ENCODE measurements at regions not wholly inside any gene's neighbourhood (a gene's known extent, or its start where the extent isn't known, plus 50 kb on each side); places are given as distances from the start of the nearest gene placed in this dataset.
"Not testable (repeated sequence)": the region's sequence is repeated elsewhere in the genome, so short reads cannot be mapped to it uniquely, and the experiment has no call there.

- peak; percentile 84 for DNase-seq (ENCODE audit: low read depth)
Observed at GRCh38 chr10:113491967-113492565, 60.8 kb upstream of the HABP2 start.

GRCh38 chr10:113493195-113493594 lies 59.7 kb upstream of the HABP2 start:
- DNase-seq (ENCODE audit: low read depth) = no peak

- peak; percentile 61 for DNase-seq (ENCODE audit: low read depth)
Observed at GRCh38 chr10:113493882-113494301, 59.0 kb upstream of the HABP2 start.

GRCh38 chr10:113494761-113495160 lies 58.1 kb upstream of the HABP2 start:
- DNase-seq (ENCODE audit: low read depth) = no peak

GRCh38 chr10:113495553-113495952 lies 57.3 kb upstream of the HABP2 start:
- DNase-seq (ENCODE audit: low read depth) = no peak

GRCh38 chr10:113496111-113497109 lies 56.4 kb upstream of the HABP2 start:
- DNase-seq (ENCODE audit: low read depth) = peak; percentile 74

- DNase-seq (ENCODE audit: low read depth) = no peak
Observed at GRCh38 chr10:113497198-113497597, 55.7 kb upstream of the HABP2 start.

GRCh38 chr10:113498997-113499396 lies 53.9 kb upstream of the HABP2 start:
- DNase-seq (ENCODE audit: low read depth) = peak; percentile 67

- no peak for DNase-seq (ENCODE audit: low read depth)
Observed at GRCh38 chr10:113499806-113500205, 53.0 kb upstream of the HABP2 start.

- DNase-seq (ENCODE audit: low read depth) = not testable (repeated sequence)
Observed at GRCh38 chr10:113501031-113501430, 51.8 kb upstream of the HABP2 start.
